HG02938 (cell line): ENCODE measurements at regions not wholly inside any gene's neighbourhood (a gene's known extent, or its start where the extent isn't known, plus 50 kb on each side); places are given as distances from the start of the nearest gene placed in this dataset.
"Not testable (repeated sequence)": the region's sequence is repeated elsewhere in the genome, so short reads cannot be mapped to it uniquely, and the experiment has no call there.

Experiments used
- ATAC-seq: cut with Tn5 transposase; IDR thresholded peaks from one replicate; pipeline ENCODE4 v1.9.1; 2021; ENCODE audit warnings: mild to moderate bottlenecking, moderate library complexity; ENCODE audit not compliant: unreplicated experiment

DNA sequence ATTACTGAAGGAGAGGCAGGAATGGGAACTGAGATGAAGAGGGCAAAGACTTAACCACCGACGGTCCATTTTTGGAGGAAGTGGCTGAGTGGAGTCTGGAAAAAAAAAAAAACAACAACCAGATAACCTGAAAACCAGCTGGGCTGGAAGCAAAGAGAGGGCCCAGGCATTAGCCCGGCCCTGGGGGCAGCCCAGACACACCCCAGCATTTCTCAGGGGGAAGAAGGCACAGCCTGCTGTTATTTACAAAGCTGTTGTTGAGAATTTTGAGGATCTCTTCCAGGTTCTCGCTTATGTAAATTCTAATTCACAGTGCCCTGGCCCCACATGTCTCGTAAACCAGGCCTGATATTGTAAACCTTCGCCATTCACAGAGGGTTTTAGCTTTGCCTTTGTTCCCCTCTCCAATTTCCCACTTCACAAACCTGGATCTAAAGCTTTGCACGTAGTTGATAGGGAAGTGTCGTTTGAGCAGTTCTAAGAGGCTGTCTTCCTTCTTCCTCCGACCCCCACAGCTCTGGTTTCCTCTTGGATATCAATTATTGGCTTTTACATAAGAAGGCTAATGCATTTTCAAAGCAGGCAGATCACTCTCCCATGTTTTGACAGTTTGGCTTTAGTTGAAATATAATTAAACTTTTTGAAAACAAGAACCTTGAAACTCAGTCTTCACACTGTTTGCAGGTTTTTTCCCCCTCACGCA is 161.8 kb upstream of the IRF2BP2 start:
- ATAC-seq: peak; percentile 1

DNA sequence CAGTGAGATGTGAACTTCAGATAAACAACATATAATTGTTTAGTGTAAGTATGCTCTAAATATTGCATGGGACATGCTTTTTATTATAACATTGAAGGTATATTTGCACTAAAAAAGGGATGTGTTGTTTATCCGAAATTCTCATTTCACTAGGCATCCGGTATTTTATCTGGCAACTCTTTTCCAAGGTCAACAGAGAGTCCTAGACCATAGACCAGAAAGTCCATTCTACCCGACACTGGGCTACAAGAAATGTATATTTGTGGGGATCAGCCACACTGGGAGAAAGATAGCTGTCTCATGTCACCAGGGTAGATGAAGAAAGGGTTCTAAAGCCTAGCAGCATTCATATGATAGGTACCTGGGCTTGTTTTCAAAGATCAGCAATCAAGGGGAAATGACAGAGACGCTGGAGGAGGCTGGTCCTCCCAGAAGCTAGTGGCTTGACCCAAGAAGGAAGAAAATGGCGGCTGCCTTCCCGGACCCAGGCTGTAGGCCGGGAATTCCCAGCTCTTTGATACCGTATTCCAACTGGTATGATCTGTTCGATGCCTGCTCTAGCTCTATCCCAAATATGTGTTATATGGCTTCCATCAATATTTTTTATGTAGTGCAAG is 161.1 kb upstream of the IRF2BP2 start:
- no peak for ATAC-seq

- ATAC-seq: no peak
These were observed 160.2 kb upstream of the IRF2BP2 start for GRCh38 chr1:234769986-234770795.

GRCh38 chr1:234769284-234769985 is 159.5 kb upstream of the IRF2BP2 start:
- ATAC-seq: no peak

DNA sequence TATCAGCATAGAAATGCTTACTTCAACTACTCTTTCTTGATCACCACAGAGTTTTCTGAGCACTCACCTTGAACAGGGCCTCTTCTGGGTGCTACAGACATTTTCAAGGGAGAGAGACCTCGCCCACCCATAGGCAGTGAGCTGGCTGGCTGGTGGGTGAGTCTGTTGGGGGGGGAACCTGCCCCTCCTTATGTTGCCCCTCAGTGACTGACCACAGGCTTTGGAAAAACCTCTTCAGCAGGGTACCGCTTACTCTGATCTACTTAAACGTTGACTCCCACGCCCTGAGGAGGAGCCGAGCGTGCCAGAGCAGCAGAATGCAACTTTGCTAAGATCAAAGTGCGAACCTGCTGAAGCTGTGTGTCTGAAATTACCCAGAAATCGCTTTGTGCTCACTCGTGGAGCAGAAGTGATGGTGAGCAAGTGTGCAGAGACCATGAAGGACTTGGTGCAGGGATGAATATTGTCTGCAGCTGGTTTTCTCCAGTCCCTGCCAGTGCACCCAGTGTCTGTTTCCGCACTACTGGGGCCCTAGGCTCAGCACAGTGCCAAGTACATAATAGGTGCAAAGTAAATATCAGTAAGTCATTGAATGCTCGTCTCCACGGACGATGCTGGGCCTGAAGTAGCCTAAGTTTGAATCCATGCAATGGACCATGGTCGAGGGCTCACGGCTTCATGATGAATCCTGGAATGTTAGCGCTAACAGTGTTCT is 158.7 kb upstream of the IRF2BP2 start:
- no peak for ATAC-seq

GRCh38 chr1:234768171-234768568 is 158.2 kb upstream of the IRF2BP2 start:
- no peak for ATAC-seq

DNA sequence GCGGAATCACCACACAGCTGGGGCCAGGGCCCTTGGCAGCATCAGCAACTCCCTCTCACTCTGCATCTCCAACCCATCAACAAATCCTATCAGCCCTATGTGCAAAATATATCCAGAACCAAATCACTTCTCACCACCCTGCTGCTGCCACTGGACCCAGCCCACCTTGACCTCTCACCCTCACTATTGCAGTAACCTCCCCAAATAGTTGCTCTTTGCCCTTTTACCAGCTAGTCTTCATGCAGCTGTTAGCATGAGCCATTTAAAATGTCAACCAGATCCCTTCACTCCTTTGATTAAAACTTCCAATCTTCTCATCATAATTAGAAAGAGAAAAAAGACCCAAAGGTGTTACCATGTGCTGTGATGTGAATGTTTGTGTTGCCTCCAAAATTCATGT is 155.7 kb upstream of the IRF2BP2 start:
- no peak for ATAC-seq

- ATAC-seq: no peak
These were observed 155.2 kb upstream of the IRF2BP2 start for GRCh38 chr1:234765181-234765580.

- no peak for ATAC-seq
These were observed 153.9 kb upstream of the IRF2BP2 start for GRCh38 chr1:234763910-234764309.

- no peak for ATAC-seq
These were observed 153.4 kb upstream of the IRF2BP2 start for GRCh38 chr1:234763367-234763766.

DNA sequence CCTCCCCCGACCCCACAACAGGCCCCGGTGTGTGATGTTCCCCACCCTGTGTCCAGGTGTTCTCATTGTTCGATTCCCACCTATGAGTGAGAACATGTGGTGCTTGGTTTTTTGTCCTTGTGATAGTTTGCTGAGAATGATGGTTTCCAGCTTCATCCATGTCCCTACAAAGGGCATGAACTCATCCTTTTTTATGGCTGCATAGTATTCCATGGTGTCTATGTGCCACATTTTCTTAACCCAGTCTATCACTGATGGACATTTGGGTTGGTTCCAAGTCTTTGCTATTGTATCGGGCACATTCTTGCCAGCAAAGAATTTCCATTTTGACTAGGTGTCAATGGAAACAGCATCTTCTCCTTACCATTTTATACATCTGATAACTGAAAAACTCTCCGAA is 152.1 kb upstream of the IRF2BP2 start:
- ATAC-seq: not testable (repeated sequence)

- no peak for ATAC-seq
These were observed 150.3 kb upstream of the IRF2BP2 start for GRCh38 chr1:234760303-234760723.

DNA sequence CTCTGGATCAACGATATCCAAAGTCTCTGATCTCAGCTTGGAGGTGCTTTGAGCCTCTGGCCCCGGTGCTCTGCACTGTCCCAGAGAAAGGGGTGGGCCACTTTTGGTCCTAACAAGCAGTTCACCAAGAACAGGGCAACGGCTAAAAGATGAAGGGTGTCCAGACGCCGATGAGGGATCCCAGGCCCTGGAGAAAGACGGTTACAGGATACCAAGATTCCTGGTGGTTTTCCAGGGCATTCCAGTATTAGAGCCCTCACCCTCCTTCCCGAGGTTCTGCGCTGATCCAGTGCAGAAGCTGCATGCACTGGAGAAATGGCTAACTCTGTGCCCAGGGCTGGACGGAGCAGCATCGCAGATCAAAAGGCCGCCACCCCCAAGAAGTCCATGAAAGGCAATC is 149.9 kb upstream of the IRF2BP2 start:
- ATAC-seq: no peak

- ATAC-seq: no peak
These were observed 148.9 kb upstream of the IRF2BP2 start for GRCh38 chr1:234758851-234759250.

DNA sequence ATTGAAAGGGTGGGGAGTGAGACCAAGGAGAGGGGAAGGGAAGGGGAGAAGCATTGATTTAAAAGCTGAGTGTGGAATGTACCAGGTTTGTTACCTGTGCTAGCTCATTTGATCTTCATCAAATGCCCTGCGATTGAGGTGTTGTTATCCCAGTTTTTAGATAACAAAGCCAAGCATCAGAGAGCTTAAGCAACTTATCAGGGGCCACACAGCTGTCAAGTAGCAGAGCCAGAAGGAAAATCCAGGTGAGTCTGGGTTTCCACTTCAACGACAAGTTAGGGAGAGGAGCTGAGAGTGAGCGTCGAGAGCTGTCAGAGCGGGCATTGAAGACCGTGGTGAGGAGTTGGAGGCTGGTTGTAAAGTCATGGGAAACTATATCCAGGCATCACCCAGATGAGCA is 146.9 kb upstream of the IRF2BP2 start:
- no peak for ATAC-seq

GRCh38 chr1:234756066-234756774 is 146.2 kb upstream of the IRF2BP2 start:
- ATAC-seq: no peak

- no peak for ATAC-seq
These were observed 145.5 kb upstream of the IRF2BP2 start for GRCh38 chr1:234755449-234755863.

DNA sequence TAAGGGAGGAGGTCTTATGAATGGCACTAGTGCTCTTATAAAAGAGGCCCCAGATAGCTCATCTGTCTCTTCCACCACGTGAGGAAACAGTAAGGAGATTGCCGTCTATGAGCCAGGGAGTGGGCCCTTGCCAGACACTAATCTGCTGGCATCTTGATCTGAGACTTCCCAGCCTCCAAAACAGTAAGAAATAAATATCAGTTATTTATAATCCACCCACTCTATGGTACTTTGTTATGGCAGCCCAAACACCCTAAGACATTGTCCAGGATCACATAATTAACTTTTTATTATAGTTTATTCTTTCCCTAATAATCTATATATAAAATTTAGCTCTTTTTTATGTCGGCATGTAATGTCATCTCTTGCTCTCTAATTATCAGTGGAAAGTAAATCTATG is 144.0 kb upstream of the IRF2BP2 start:
- no peak for ATAC-seq

- no peak for ATAC-seq
These were observed 142.9 kb upstream of the IRF2BP2 start for GRCh38 chr1:234752927-234753326.

DNA sequence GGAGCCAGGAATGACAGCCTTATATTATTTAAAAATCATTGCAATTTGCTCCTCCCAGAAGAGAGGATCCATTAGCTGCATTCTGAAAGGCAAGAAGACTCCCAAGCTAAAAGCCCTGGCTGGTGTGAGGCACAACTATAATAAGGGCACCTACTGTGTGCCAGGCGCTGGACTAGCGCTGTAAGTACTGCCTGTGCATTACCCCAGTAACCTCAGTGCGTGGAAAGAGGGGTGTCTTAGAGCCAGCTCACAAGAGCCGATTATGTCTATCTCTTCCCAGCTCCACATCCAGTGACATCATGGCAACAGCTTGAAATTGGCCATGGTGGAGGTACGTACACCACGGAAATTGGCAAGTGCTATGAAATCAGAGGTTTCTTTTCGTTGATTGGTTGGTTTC is 141.7 kb upstream of the IRF2BP2 start:
- ATAC-seq: no peak
